GM10266 (cell line): ENCODE measurements at regions not wholly inside any gene's neighbourhood (a gene's known extent, or its start where the extent isn't known, plus 50 kb on each side); places are given as distances from the start of the nearest gene placed in this dataset.

ENCODE experiments used
- DNase-seq: peaks from one replicate; pipeline ENCODE4 v3.0.0; 2012; ENCODE audit errors: extremely low spot score
- TF ChIP-seq, protein P1 (sequence below): IDR thresholded peaks from 2 replicates; pipeline ENCODE4 v1.5.1; 2012; ENCODE audit warnings: mild to moderate bottlenecking, low read depth; ENCODE audit not compliant: control insufficient read depth, insufficient read depth; ENCODE audit errors: missing control alignments

GRCh38 chr6:84522135-84522549 is 242.3 kb downstream of the TBX18 start:
- TF ChIP-seq, protein P1, sequence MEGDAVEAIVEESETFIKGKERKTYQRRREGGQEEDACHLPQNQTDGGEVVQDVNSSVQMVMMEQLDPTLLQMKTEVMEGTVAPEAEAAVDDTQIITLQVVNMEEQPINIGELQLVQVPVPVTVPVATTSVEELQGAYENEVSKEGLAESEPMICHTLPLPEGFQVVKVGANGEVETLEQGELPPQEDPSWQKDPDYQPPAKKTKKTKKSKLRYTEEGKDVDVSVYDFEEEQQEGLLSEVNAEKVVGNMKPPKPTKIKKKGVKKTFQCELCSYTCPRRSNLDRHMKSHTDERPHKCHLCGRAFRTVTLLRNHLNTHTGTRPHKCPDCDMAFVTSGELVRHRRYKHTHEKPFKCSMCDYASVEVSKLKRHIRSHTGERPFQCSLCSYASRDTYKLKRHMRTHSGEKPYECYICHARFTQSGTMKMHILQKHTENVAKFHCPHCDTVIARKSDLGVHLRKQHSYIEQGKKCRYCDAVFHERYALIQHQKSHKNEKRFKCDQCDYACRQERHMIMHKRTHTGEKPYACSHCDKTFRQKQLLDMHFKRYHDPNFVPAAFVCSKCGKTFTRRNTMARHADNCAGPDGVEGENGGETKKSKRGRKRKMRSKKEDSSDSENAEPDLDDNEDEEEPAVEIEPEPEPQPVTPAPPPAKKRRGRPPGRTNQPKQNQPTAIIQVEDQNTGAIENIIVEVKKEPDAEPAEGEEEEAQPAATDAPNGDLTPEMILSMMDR = no peak
- no peak for DNase-seq

DNA sequence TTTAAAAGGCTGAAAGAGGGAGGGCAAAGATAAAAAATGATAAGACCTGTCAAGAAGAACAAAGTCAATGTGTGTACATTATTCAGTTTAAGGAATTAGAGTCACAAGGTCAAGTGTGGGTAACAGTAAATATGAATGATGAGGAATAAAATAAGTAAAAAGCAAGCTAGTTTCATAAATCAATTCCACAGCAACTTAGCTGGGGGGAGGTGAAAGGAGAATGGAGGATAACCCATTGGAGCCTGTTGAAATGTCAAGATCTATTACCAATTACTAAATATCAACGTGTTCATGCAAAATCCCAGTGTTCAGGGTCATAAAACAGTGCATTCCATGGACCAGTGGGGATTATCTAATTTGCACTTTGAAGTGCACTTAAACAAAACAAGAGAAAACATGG is 242.9 kb downstream of the TBX18 start:
- TF ChIP-seq, protein P1 = no peak
- DNase-seq = no peak

GRCh38 chr6:84517741-84518530 is 246.5 kb downstream of the TBX18 start:
- TF ChIP-seq, protein P1 = no peak
- DNase-seq = no peak

GRCh38 chr6:84516154-84516553 is 248.2 kb downstream of the TBX18 start:
- TF ChIP-seq, protein P1 = no peak
- DNase-seq = no peak

DNA sequence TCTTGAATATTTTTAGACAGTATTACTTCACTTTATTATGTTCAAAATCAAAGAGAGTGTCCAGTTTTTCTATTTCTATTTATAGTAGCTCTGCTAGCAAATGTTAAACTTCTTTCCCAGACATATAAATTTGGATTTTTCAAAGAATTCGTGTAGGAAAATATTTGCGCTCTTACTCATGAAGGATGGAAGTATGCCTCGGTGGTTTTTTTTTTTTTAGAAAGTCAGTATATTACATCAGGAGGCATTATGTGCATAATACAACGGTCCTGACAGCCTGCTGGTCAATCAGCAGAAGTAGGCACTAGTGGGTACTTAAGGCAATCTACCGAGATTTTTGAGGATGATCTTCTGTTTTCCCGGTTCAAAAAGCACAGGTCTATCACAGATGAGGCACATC is 249.3 kb downstream of the TBX18 start:
- DNase-seq = no peak
- TF ChIP-seq, protein P1 = no peak

GRCh38 chr6:84514089-84514971 is 250.1 kb downstream of the TBX18 start:
- TF ChIP-seq, protein P1 = no peak
- DNase-seq = no peak
